ENCODE measurements at regions not wholly inside any gene's neighbourhood (a gene's known extent, or its start where the extent isn't known, plus 50 kb on each side); places are given as distances from the start of the nearest gene placed in this dataset.

DNA sequence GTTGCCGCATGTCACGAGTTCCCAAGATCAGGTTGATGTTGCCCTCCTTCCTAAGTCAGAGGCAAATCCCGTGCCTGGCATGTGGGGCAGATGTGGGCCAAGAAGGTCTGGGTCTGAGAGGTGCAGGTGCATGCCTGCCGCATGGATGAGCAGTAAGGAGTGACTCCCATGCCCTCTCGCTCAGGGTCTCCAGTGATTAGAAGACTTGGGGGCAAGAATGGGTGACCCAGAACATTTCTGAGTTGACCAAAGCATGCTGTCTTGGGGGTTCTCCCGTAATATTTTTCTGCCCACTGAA is 120.6 kb upstream of the HDAC4 start:
- ATAC-seq, result no peak
- Mint-ChIP-seq H3K4me1 (no peaks in the 10 kb centered on the region), H3K4me3 (no peak overlapping the region), H3K9me3 (no peaks in the 10 kb centered on the region), H3K27ac (no peak overlapping the region), H3K27me3 (ENCODE audit: low read depth in 2 of 2) (peaks cover 0 to 11% of the 10 kb centered on the region in 2 donors), H3K36me3 (no peaks in the 10 kb centered on the region)
- WGBS (ENCODE audit: insufficient coverage), result 95% methylated on average over 6 of the region's 6 CpGs
- H3K27ac ChIP-seq (ENCODE audit: low read length), result no peak overlapping the region
- TF ChIP-seq, protein P1, sequence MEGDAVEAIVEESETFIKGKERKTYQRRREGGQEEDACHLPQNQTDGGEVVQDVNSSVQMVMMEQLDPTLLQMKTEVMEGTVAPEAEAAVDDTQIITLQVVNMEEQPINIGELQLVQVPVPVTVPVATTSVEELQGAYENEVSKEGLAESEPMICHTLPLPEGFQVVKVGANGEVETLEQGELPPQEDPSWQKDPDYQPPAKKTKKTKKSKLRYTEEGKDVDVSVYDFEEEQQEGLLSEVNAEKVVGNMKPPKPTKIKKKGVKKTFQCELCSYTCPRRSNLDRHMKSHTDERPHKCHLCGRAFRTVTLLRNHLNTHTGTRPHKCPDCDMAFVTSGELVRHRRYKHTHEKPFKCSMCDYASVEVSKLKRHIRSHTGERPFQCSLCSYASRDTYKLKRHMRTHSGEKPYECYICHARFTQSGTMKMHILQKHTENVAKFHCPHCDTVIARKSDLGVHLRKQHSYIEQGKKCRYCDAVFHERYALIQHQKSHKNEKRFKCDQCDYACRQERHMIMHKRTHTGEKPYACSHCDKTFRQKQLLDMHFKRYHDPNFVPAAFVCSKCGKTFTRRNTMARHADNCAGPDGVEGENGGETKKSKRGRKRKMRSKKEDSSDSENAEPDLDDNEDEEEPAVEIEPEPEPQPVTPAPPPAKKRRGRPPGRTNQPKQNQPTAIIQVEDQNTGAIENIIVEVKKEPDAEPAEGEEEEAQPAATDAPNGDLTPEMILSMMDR (IDR thresholded peaks at IDR 0.05), result no peak
- no peaks in the 10 kb centered on the region for H3K4me1 ChIP-seq (ENCODE audit: control insufficient read depth, insufficient read depth, low read length)
- H3K27me3 ChIP-seq (ENCODE audit: control insufficient read depth, insufficient read depth, low read length), result no peaks in the 10 kb centered on the region
- H3K9me3 ChIP-seq (ENCODE audit: control insufficient read depth, insufficient read depth, low read length), result no peaks in the 10 kb centered on the region
- no peak overlapping the region for H3K4me3 ChIP-seq (ENCODE audit: low read length)
- intact Hi-C loops (cut with micrococcal nuclease), result no loop called here
- no peak for DNase-seq
- no peaks in the 10 kb centered on the region for H3K36me3 ChIP-seq (ENCODE audit: control insufficient read depth, insufficient read depth, low read length)

DNA sequence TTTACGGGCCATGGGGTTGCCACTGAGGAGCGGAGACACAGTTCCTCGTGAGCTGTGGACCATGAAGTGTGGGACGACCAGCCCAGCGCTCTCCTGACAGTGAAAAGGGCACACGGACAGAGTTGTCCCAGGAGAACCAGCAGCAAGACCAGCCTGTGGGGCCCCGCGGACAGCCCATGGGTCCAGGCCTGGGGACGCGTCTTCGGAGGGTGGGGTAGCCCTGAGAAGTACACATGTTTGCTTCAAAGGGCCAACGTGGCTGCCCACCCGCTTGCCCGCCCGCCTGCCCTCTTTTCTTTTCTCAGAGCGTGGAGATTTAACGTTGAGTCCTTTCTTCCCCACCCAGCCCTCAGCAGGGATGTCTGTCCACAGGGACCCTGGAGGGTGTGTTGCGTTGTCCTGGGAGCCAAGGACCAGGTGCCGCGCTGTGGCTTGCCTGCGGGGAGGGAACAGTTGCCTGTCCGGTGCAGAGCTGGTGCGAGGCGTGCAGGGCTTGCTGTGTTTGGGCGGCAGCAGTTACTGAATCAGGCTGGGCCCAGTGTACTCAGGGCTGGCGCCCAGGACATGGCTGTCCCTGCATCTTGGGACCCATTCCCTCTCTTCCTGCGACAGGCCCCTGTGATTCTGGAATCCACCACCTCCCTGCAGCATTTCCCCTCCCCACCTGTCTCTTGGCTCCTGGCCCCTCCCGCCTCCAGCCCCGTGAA is 120.1 kb upstream of the HDAC4 start:
- H3K36me3 Mint-ChIP-seq, result no peaks in the 10 kb centered on the region
- DNase-seq, result no peak
- intact Hi-C loops (cut with micrococcal nuclease), result no loop called here
- H3K27ac ChIP-seq (ENCODE audit: low read length), result no peak overlapping the region
- 92% methylated on average over 29 of the region's 29 CpGs for WGBS (ENCODE audit: insufficient coverage)
- H3K4me3 ChIP-seq (ENCODE audit: low read length), result no peak overlapping the region
- no peaks in the 10 kb centered on the region for H3K36me3 ChIP-seq (ENCODE audit: control insufficient read depth, insufficient read depth, low read length)
- TF ChIP-seq, protein P1 (IDR thresholded peaks at IDR 0.05), result no peak
- no peak for ATAC-seq
- H3K27me3 Mint-ChIP-seq (ENCODE audit: low read depth in 2 of 2), result peaks cover 0 to 7% of the 10 kb centered on the region in 2 donors
- no peaks in the 10 kb centered on the region for H3K4me1 Mint-ChIP-seq
- no peaks in the 10 kb centered on the region for H3K4me1 ChIP-seq (ENCODE audit: control insufficient read depth, insufficient read depth, low read length)
- H3K9me3 ChIP-seq (ENCODE audit: control insufficient read depth, insufficient read depth, low read length), result no peaks in the 10 kb centered on the region
- no peaks in the 10 kb centered on the region for H3K9me3 Mint-ChIP-seq
- no peaks in the 10 kb centered on the region for H3K27me3 ChIP-seq (ENCODE audit: control insufficient read depth, insufficient read depth, low read length)
- no peak overlapping the region for H3K4me3 Mint-ChIP-seq
- H3K27ac Mint-ChIP-seq, result no peak overlapping the region

DNA sequence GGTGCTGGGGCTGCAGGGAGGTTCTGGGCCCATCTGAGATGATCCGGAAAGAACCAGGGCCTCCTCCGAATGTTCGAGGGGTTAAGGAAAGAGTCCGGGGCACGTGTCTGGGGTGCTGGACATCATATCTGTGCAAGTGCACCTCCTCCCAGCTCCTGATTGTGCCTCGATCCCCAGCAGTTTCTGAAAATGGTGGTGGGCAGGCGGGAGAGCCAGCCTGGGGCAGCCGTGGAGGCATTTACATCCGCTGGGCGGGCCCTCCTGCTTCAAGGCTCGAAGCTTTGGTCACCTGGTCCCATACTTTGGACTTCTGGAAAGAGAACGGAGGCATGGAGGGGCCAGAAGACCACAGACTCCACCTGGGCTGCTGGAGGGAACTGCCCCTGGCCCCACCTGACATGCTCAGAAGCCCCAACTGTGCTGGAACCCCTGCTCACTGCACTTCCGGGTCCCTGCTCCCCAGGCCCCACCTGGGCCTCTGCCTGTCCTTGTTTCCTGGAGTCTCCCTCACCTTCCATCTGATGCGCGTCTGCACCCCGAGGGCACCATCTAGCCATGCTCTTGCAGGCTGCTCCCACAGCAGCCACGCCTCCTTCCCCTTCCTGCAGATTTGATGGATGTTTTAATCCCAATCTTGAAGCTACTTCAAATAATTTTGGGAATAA is 119.2 kb upstream of the HDAC4 start:
- Mint-ChIP-seq H3K36me3 (no peaks in the 10 kb centered on the region), H3K27ac (no peak overlapping the region), H3K4me3 (no peak overlapping the region), H3K27me3 (ENCODE audit: low read depth in 2 of 2) (no peaks in the 10 kb centered on the region), H3K9me3 (no peaks in the 10 kb centered on the region), H3K4me1 (no peaks in the 10 kb centered on the region)
- no peak overlapping the region for H3K4me3 ChIP-seq (ENCODE audit: low read length)
- DNase-seq (no peak), ATAC-seq (no peak)
- H3K27ac ChIP-seq (ENCODE audit: low read length), result no peak overlapping the region
- intact Hi-C loops (cut with micrococcal nuclease), result no loop called here
- no peaks in the 10 kb centered on the region for H3K36me3 ChIP-seq (ENCODE audit: control insufficient read depth, insufficient read depth, low read length)
- TF ChIP-seq, protein P1 (IDR thresholded peaks at IDR 0.05), result no peak
- no peaks in the 10 kb centered on the region for H3K27me3 ChIP-seq (ENCODE audit: control insufficient read depth, insufficient read depth, low read length)
- WGBS (ENCODE audit: insufficient coverage), result 90% methylated on average over 17 of the region's 17 CpGs
- no peaks in the 10 kb centered on the region for H3K9me3 ChIP-seq (ENCODE audit: control insufficient read depth, insufficient read depth, low read length)
- H3K4me1 ChIP-seq (ENCODE audit: control insufficient read depth, insufficient read depth, low read length), result no peaks in the 10 kb centered on the region
